ENCODE measurements at regions not wholly inside any gene's neighbourhood (a gene's known extent, or its start where the extent isn't known, plus 50 kb on each side); places are given as distances from the start of the nearest gene placed in this dataset.

GRCh38 chr10:30786131-30786530 is 156.6 kb upstream of the LYZL2 start:
- DNase-seq (ENCODE audit: low read depth in 1 of 2, low spot score in 1 of 2) = no peak
- Histone ChIP-seq H3K4me3 (replicated peaks; ENCODE audit: insufficient read depth, low read length) (no peak overlapping the region), H3K27me3 (ENCODE audit: insufficient read depth, poor library complexity, severe bottlenecking) (no peaks in the 10 kb centered on the region), H3K27ac (replicated peaks) (no peak overlapping the region)
- no peak for TF ChIP-seq SPI1 (IDR thresholded peaks at IDR 0.05; ENCODE audit: borderline replicate concordance, low read depth)
- TF ChIP-seq CTCF (IDR thresholded peaks at IDR 0.05; ENCODE audit: insufficient read depth, low read length) = no peak
- TF ChIP-seq POLR2AphosphoS5 (IDR thresholded peaks at IDR 0.05; ENCODE audit: low read depth) = no peak
- no peak for TF ChIP-seq REST (IDR thresholded peaks at IDR 0.05; ENCODE audit: insufficient replicate concordance, low read depth)
- TF ChIP-seq GABPA (IDR thresholded peaks at IDR 0.05; ENCODE audit: low read depth) = no peak

GRCh38 chr10:30784897-30785605 is 155.5 kb upstream of the LYZL2 start:
- TF ChIP-seq SPI1 (IDR thresholded peaks at IDR 0.05; ENCODE audit: borderline replicate concordance, low read depth) (no peak), CTCF (IDR thresholded peaks at IDR 0.05; ENCODE audit: insufficient read depth, low read length) (no peak), GABPA (IDR thresholded peaks at IDR 0.05; ENCODE audit: low read depth) (no peak), REST (IDR thresholded peaks at IDR 0.05; ENCODE audit: insufficient replicate concordance, low read depth) (no peak), POLR2AphosphoS5 (IDR thresholded peaks at IDR 0.05; ENCODE audit: low read depth) (no peak)
- Histone ChIP-seq H3K27ac (replicated peaks) (peak overlapping the region; percentile 18; the same call in 1 of the 2 replicates), H3K27me3 (ENCODE audit: insufficient read depth, poor library complexity, severe bottlenecking) (no peaks in the 10 kb centered on the region), H3K4me3 (replicated peaks; ENCODE audit: insufficient read depth, low read length) (0 out of 2 replicates have a peak overlapping the region, but pooled peaks have one; percentile 5)
- DNase-seq (ENCODE audit: low read depth in 1 of 2, low spot score in 1 of 2) = no peak

GRCh38 chr10:30784524-30784896 is 155.0 kb upstream of the LYZL2 start:
- peak; percentile 21 to 22 for DNase-seq (ENCODE audit: low read depth in 1 of 2, low spot score in 1 of 2)
- TF ChIP-seq GABPA (IDR thresholded peaks at IDR 0.05; ENCODE audit: low read depth) (no peak), POLR2AphosphoS5 (IDR thresholded peaks at IDR 0.05; ENCODE audit: low read depth) (no peak), SPI1 (IDR thresholded peaks at IDR 0.05; ENCODE audit: borderline replicate concordance, low read depth) (no peak), REST (IDR thresholded peaks at IDR 0.05; ENCODE audit: insufficient replicate concordance, low read depth) (no peak), CTCF (IDR thresholded peaks at IDR 0.05; ENCODE audit: insufficient read depth, low read length) (no peak)
- peak overlapping the region; percentile 7; the same call in 1 of the 2 replicates for H3K4me3 ChIP-seq (replicated peaks; ENCODE audit: insufficient read depth, low read length)
- peak overlapping the region; percentile 18; the same call in 1 of the 2 replicates for H3K27ac ChIP-seq (replicated peaks)
- no peaks in the 10 kb centered on the region for H3K27me3 ChIP-seq (ENCODE audit: insufficient read depth, poor library complexity, severe bottlenecking)

Measured in HL-60 (cell line).